Body of pancreas (tissue), 4 donors: ENCODE measurements at regions not wholly inside any gene's neighbourhood (a gene's known extent, or its start where the extent isn't known, plus 50 kb on each side); places are given as distances from the start of the nearest gene placed in this dataset.

Experiments
- POLR2A ChIP-seq, 3 donors: fragments of 450-650 bp; IDR thresholded peaks; one replicate each; pipeline ENCODE4 v1.6.1; 2016; ENCODE audit warnings: antibody characterized with exemption in 3 of 3, mild to moderate bottlenecking in 2 of 3
- TF ChIP-seq, protein P1 (sequence below), 7 experiments: fragments of 450-650 bp in 4 of 7; fragments of 200-600 bp in 3 of 7; sonication (generic) in 3 of 7; IDR thresholded peaks; one replicate each; pipeline ENCODE4 v1.5.1; 2016 to 2019; ENCODE audit warnings: antibody characterized with exemption in 7 of 7

DNA sequence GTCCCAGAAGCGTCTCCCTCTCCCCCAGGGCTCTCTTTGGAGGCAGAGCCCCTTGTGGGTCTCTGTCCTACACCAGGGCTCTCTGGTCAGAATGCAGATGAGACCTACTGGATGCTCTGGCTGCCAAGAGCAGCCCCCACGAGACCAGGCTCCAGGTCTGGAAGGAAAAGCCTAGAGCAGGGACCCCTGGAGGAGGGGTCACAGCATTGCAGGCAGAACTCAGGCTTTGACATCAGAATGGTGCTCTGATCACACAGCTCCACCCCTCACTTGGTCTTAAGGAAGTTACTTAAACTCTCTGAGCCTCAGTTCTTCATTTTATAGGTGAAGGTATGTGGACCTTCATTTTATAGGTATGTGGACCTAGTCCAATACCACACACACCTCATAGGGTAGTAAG is 83.1 kb downstream of the ARL6IP4 start:
- TF ChIP-seq, protein P1, sequence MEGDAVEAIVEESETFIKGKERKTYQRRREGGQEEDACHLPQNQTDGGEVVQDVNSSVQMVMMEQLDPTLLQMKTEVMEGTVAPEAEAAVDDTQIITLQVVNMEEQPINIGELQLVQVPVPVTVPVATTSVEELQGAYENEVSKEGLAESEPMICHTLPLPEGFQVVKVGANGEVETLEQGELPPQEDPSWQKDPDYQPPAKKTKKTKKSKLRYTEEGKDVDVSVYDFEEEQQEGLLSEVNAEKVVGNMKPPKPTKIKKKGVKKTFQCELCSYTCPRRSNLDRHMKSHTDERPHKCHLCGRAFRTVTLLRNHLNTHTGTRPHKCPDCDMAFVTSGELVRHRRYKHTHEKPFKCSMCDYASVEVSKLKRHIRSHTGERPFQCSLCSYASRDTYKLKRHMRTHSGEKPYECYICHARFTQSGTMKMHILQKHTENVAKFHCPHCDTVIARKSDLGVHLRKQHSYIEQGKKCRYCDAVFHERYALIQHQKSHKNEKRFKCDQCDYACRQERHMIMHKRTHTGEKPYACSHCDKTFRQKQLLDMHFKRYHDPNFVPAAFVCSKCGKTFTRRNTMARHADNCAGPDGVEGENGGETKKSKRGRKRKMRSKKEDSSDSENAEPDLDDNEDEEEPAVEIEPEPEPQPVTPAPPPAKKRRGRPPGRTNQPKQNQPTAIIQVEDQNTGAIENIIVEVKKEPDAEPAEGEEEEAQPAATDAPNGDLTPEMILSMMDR (IDR thresholded peaks at IDR 0.05): no peak
- TF ChIP-seq POLR2A (IDR thresholded peaks at IDR 0.05): no peak
